HL-60 (cell line): ENCODE measurements at regions not wholly inside any gene's neighbourhood (a gene's known extent, or its start where the extent isn't known, plus 50 kb on each side); places are given as distances from the start of the nearest gene placed in this dataset.

Experiments used
- CTCF ChIP-seq: IDR thresholded peaks from one replicate; pipeline ENCODE4 v1.5.1; 2011; ENCODE audit warnings: low read length, control low read depth, inconsistent platforms; ENCODE audit not compliant: insufficient read depth
- POLR2AphosphoS5 ChIP-seq: IDR thresholded peaks from 2 replicates; pipeline ENCODE4 v1.6.1; 2012; ENCODE audit warnings: low read depth
- REST ChIP-seq: IDR thresholded peaks from 2 replicates; pipeline ENCODE4 v1.6.1; 2012; ENCODE audit warnings: low read depth; ENCODE audit not compliant: insufficient replicate concordance

GRCh38 chr5:105331558-105331957 lies 1769.0 kb upstream of the NUDT12 start:
- TF ChIP-seq CTCF (no peak), POLR2AphosphoS5 (no peak), REST (no peak)
